HEK293 (cell line): ENCODE measurements at regions not wholly inside any gene's neighbourhood (a gene's known extent, or its start where the extent isn't known, plus 50 kb on each side); places are given as distances from the start of the nearest gene placed in this dataset.

Experiments
- AEBP2 ChIP-seq: fragments of 450-650 bp; formaldehyde crosslinking; IDR thresholded peaks from 2 replicates; pipeline ENCODE4 v1.5.1; 2016; ENCODE audit warnings: missing biosample characterization, missing genetic modification characterization, borderline replicate concordance
- CTCF ChIP-seq: fragments of 450-650 bp; formaldehyde crosslinking; IDR thresholded peaks from 2 replicates; pipeline ENCODE4 v1.5.1; 2016; ENCODE audit warnings: missing biosample characterization, missing genetic modification characterization
- KLF9 ChIP-seq: fragments of 450-650 bp; formaldehyde crosslinking; IDR thresholded peaks from 2 replicates; pipeline ENCODE4 v1.5.1; 2016; ENCODE audit warnings: missing biosample characterization, missing genetic modification characterization, low read depth
- MEIS1 ChIP-seq: sonication (generic); formaldehyde crosslinking; IDR thresholded peaks from 2 replicates; pipeline ENCODE4 v1.8.1; 2022; ENCODE audit warnings: missing genetic modification reagents, mild to moderate bottlenecking, borderline replicate concordance
- MZF1 ChIP-seq: fragments of 450-650 bp; formaldehyde crosslinking; IDR thresholded peaks from 2 replicates; pipeline ENCODE4 v1.5.1; 2017; ENCODE audit warnings: missing biosample characterization, missing genetic modification characterization, borderline replicate concordance
- PRDM4 ChIP-seq: fragments of 450-650 bp; formaldehyde crosslinking; IDR thresholded peaks from 2 replicates; pipeline ENCODE4 v1.5.1; 2017; ENCODE audit warnings: missing biosample characterization, missing genetic modification characterization
- REST ChIP-seq: fragments of 450-650 bp; formaldehyde crosslinking; IDR thresholded peaks from 2 replicates; pipeline ENCODE4 v1.5.1; 2016; ENCODE audit warnings: missing biosample characterization, missing genetic modification characterization
- ZBTB8A ChIP-seq: fragments of 450-650 bp; formaldehyde crosslinking; IDR thresholded peaks from 2 replicates; pipeline ENCODE4 v1.5.1; 2016; ENCODE audit warnings: missing biosample characterization, missing genetic modification characterization
- ZNF324 ChIP-seq: fragments of 450-650 bp; formaldehyde crosslinking; IDR thresholded peaks from 2 replicates; pipeline ENCODE4 v1.5.1; 2016; ENCODE audit warnings: missing biosample characterization, missing genetic modification characterization
- ZNF561 ChIP-seq: fragments of 450-650 bp; IDR thresholded peaks from 2 replicates; pipeline ENCODE4 v1.5.1; 2018; ENCODE audit warnings: missing biosample characterization, missing genetic modification characterization, borderline replicate concordance
- ZNF785 ChIP-seq: fragments of 450-650 bp; formaldehyde crosslinking; IDR thresholded peaks from 2 replicates; pipeline ENCODE4 v1.5.1; 2016; ENCODE audit warnings: missing biosample characterization, missing genetic modification characterization
- ZSCAN4 ChIP-seq: fragments of 450-650 bp; formaldehyde crosslinking; IDR thresholded peaks from 2 replicates; pipeline ENCODE4 v1.5.1; 2017; ENCODE audit warnings: missing biosample characterization, missing genetic modification characterization

- TF ChIP-seq AEBP2 (tag by site-specific recombination): no peak
- TF ChIP-seq ZNF561 (tag by site-specific recombination): no peak
- TF ChIP-seq CTCF (tag by site-specific recombination): no peak
- no peak for TF ChIP-seq ZNF324 (tag by site-specific recombination)
- TF ChIP-seq ZSCAN4 (tag by site-specific recombination): no peak
- no peak for TF ChIP-seq REST
- no peak for TF ChIP-seq PRDM4 (tag by site-specific recombination)
- TF ChIP-seq ZBTB8A (tag by site-specific recombination): no peak
- no peak for TF ChIP-seq MZF1 (tag by site-specific recombination)
- TF ChIP-seq MEIS1 (CRISPR knock-in tag): no peak
- TF ChIP-seq ZNF785 (tag by site-specific recombination): no peak
- TF ChIP-seq KLF9: no peak
Measured at GRCh38 chr16:86338403-86339115, 171.8 kb upstream of the FOXF1 start.
